HG03571 (cell line): ENCODE measurements at regions not wholly inside any gene's neighbourhood (a gene's known extent, or its start where the extent isn't known, plus 50 kb on each side); places are given as distances from the start of the nearest gene placed in this dataset.
"Not testable (repeated sequence)": the region's sequence is repeated elsewhere in the genome, so short reads cannot be mapped to it uniquely, and the experiment has no call there.

Source experiments
- ATAC-seq: cut with Tn5 transposase; IDR thresholded peaks from one replicate; pipeline ENCODE4 v1.9.1; 2021; ENCODE audit not compliant: unreplicated experiment

GRCh38 chr7:34575006-34575405 is 83.0 kb upstream of the NPSR1 start:
- no peak for ATAC-seq

GRCh38 chr7:34577934-34578333 is 80.1 kb upstream of the NPSR1 start:
- ATAC-seq = not testable (repeated sequence)

GRCh38 chr7:34581698-34582097 is 76.3 kb upstream of the NPSR1 start:
- not testable (repeated sequence) for ATAC-seq

- no peak for ATAC-seq
These were observed 73.5 kb upstream of the NPSR1 start for GRCh38 chr7:34584526-34584925.

- no peak for ATAC-seq
These were observed 61.1 kb upstream of the NPSR1 start for GRCh38 chr7:34596887-34597286.

GRCh38 chr7:34603711-34604444 is 54.1 kb upstream of the NPSR1 start:
- no peak for ATAC-seq
